ENCODE measurements at regions not wholly inside any gene's neighbourhood (a gene's known extent, or its start where the extent isn't known, plus 50 kb on each side); places are given as distances from the start of the nearest gene placed in this dataset.

DNA sequence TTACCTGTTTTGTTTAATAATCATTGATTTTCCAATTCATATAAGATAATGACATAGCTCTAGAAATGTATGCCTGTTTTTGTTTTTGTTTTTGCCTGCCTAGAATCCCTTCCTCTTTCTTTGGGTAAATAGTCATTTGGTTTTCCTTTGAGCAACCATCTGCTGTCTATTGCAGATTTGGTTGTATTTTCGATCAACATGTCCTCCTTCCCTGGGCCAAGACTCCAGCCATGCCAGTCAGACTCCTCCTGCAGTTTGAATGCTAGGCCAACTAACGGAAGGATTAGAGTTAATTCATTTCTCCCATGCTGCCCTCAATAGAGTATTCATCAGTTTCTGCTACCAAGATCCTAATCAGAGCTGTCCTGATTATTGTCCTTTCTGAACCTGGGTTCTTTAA, 67.1 kb downstream of the MAIP1 start:
- no peaks in the 10 kb centered on the region for H4K20me1 ChIP-seq (ENCODE audit: control insufficient read depth, insufficient read depth, low read length, poor library complexity, severe bottlenecking)
- H3K4me3 ChIP-seq (ENCODE audit: control extremely low read depth in 1 of 5, extremely low read depth in 1 of 5, insufficient read depth in 1 of 5, low read depth in 2 of 5, low read length in 4 of 5): no peak overlapping the region
- Mint-ChIP-seq H3K4me1 (no peaks in the 10 kb centered on the region), H3K9me3 (ENCODE audit: insufficient read depth) (no peaks in the 10 kb centered on the region), H3K27me3 (peaks cover 17% of the 10 kb centered on the region), H3K4me3 (no peak overlapping the region), H3K27ac (no peak overlapping the region)
- H3K27ac ChIP-seq (ENCODE audit: low read length in 2 of 2): no peak overlapping the region
- ATAC-seq (ENCODE audit: low read depth) (no peak), DNase-seq (no peak)
- intact Hi-C loops (cut with micrococcal nuclease): no loop called here
- H2AFZ ChIP-seq (ENCODE audit: insufficient read depth, low read depth, low read length, poor library complexity, severe bottlenecking): no peak overlapping the region
- H3K79me2 ChIP-seq (ENCODE audit: control insufficient read depth, insufficient read depth, low read length): no peaks in the 10 kb centered on the region
- H3K9ac ChIP-seq (ENCODE audit: low read length): no peak overlapping the region
- H3K9me3 ChIP-seq (ENCODE audit: control extremely low read depth in 1 of 3, control insufficient read depth in 2 of 3, insufficient read depth in 1 of 3, low read length in 2 of 3): peaks cover 0 to under 1% (median 0%) of the 10 kb centered on the region in 3 donors
- H3K4me2 ChIP-seq (replicated peaks; ENCODE audit: low read depth, low read length, poor library complexity, severe bottlenecking): no peak overlapping the region
- POLR2A ChIA-PET: no interaction called here
- CTCF ChIA-PET: no interaction called here
- WGBS (ENCODE audit: insufficient coverage): 90% methylated on average over 2 of the region's 2 CpGs
- no peaks in the 10 kb centered on the region for H3K36me3 ChIP-seq (replicated peaks in 1 of 2; ENCODE audit: control extremely low read depth in 1 of 2, control insufficient read depth in 1 of 2, extremely low read depth in 1 of 2, insufficient read depth in 2 of 2, low read length in 1 of 2)
- H3K4me1 ChIP-seq (ENCODE audit: control insufficient read depth in 2 of 2, insufficient read depth in 2 of 2, low read length in 2 of 2): no peaks in the 10 kb centered on the region
- TF ChIP-seq CTCF (IDR thresholded peaks at IDR 0.05) (no peak), EZH2 (IDR thresholded peaks at IDR 0.05; ENCODE audit: borderline replicate concordance, insufficient read depth, low read depth, low read length, poor library complexity, severe bottlenecking) (no peak)
- no peaks in the 10 kb centered on the region for H3K27me3 ChIP-seq (replicated peaks in 1 of 4; ENCODE audit: control extremely low read depth in 1 of 4, control insufficient read depth in 3 of 4, insufficient read depth in 4 of 4, low read length in 3 of 4)

- no peak overlapping the region for H3K9ac ChIP-seq (ENCODE audit: low read length)
Observed at GRCh38 chr2:200023570-200023969, 68.2 kb downstream of the MAIP1 start.

More at GRCh38 chr2:200023570-200023969, 68.2 kb downstream of the MAIP1 start:
- Histone ChIP-seq H4K20me1 (ENCODE audit: control insufficient read depth, insufficient read depth, low read length, poor library complexity, severe bottlenecking) (no peaks in the 10 kb centered on the region), H3K4me2 (replicated peaks; ENCODE audit: low read depth, low read length, poor library complexity, severe bottlenecking) (no peak overlapping the region), H3K4me3 (ENCODE audit: control extremely low read depth in 1 of 5, extremely low read depth in 1 of 5, insufficient read depth in 1 of 5, low read depth in 2 of 5, low read length in 4 of 5) (no peak overlapping the region), H3K27ac (ENCODE audit: low read length in 2 of 2) (no peak overlapping the region), H3K27me3 (replicated peaks in 1 of 4; ENCODE audit: control extremely low read depth in 1 of 4, control insufficient read depth in 3 of 4, insufficient read depth in 4 of 4, low read length in 3 of 4) (no peaks in the 10 kb centered on the region), H3K4me1 (ENCODE audit: control insufficient read depth in 2 of 2, insufficient read depth in 2 of 2, low read length in 2 of 2) (no peaks in the 10 kb centered on the region), H2AFZ (ENCODE audit: insufficient read depth, low read depth, low read length, poor library complexity, severe bottlenecking) (no peak overlapping the region), H3K9me3 (ENCODE audit: control extremely low read depth in 1 of 3, control insufficient read depth in 2 of 3, insufficient read depth in 1 of 3, low read length in 2 of 3) (no peaks in the 10 kb centered on the region), H3K36me3 (replicated peaks in 1 of 2; ENCODE audit: control extremely low read depth in 1 of 2, control insufficient read depth in 1 of 2, extremely low read depth in 1 of 2, insufficient read depth in 2 of 2, low read length in 1 of 2) (no peaks in the 10 kb centered on the region), H3K79me2 (ENCODE audit: control insufficient read depth, insufficient read depth, low read length) (no peaks in the 10 kb centered on the region)
- H3K27ac Mint-ChIP-seq: no peak overlapping the region
- CTCF ChIA-PET: no interaction called here
- no peak for TF ChIP-seq CTCF (IDR thresholded peaks at IDR 0.05)
- TF ChIP-seq EZH2 (IDR thresholded peaks at IDR 0.05; ENCODE audit: borderline replicate concordance, insufficient read depth, low read depth, low read length, poor library complexity, severe bottlenecking): no peak
- H3K9me3 Mint-ChIP-seq (ENCODE audit: insufficient read depth): no peaks in the 10 kb centered on the region
- no peak for DNase-seq
- H3K4me1 Mint-ChIP-seq: no peaks in the 10 kb centered on the region
- ATAC-seq (ENCODE audit: low read depth): no peak
- no CpG with 5 or more reads among the region's 1 CpG for WGBS (ENCODE audit: insufficient coverage)
- POLR2A ChIA-PET: no interaction called here
- intact Hi-C loops (cut with micrococcal nuclease): no loop called here
- peaks cover 17% of the 10 kb centered on the region for H3K27me3 Mint-ChIP-seq
- no peak overlapping the region for H3K4me3 Mint-ChIP-seq

Measured in B cell (primary cell).